ENCODE measurements at regions not wholly inside any gene's neighbourhood (a gene's known extent, or its start where the extent isn't known, plus 50 kb on each side); places are given as distances from the start of the nearest gene placed in this dataset.
A peak's percentile ranks its signal among the peaks of the same experiment; 100 is the strongest.

DNA sequence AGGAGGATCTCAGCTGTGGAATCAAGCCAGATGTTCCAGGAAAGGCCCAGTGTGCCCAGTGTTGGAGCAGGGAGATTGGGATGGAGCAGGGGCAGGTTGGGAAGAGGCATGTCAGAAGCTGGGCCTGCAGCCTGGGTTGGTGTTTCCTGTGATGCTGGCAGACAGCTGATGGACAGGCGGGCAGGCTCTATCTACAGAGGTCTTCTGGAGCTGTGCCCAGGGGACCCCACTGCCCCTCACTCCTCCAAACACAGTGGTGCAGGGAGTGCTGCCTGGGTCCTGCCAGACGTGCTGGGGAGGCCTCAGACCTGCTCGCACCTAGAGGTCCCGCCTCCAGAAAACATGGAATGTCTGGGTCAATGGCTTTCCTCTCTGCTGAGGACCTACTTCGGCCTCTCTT is 182.9 kb upstream of the TCERG1L start:
- Histone ChIP-seq H3K27me3 (ENCODE audit: insufficient read depth, low read length) (no peaks in the 10 kb centered on the region), H3K79me1 (ENCODE audit: insufficient read depth, low read depth, low read length, poor library complexity, severe bottlenecking) (no peaks in the 10 kb centered on the region), H4K20me1 (ENCODE audit: control insufficient read depth, insufficient read depth, insufficient read length) (no peaks in the 10 kb centered on the region), H4K5ac (ENCODE audit: insufficient read length, low read depth, low read length) (no peak overlapping the region), H3K4me2 (ENCODE audit: insufficient read depth, insufficient read length, low read length) (no peak overlapping the region), H2BK20ac (ENCODE audit: low read depth, low read length, poor library complexity, severe bottlenecking) (no peak overlapping the region), H3K9me3 (ENCODE audit: control insufficient read depth, low read depth, low read length) (no peaks in the 10 kb centered on the region), H4K8ac (replicated peaks; ENCODE audit: insufficient read length, low read depth, low read length) (no peak overlapping the region), H3K79me2 (ENCODE audit: insufficient read depth, low read length) (no peaks in the 10 kb centered on the region), H2BK120ac (ENCODE audit: low read depth, low read length, poor library complexity, severe bottlenecking) (no peak overlapping the region), H4K91ac (ENCODE audit: insufficient read length, low read depth, low read length) (no peak overlapping the region), H2BK15ac (ENCODE audit: low read depth, low read length) (no peak overlapping the region), H3K18ac (ENCODE audit: insufficient read length, low read depth, low read length) (no peak overlapping the region), H2BK12ac (ENCODE audit: insufficient read length, low read depth, low read length) (no peak overlapping the region), H3K27ac (ENCODE audit: insufficient read length, low read depth, low read length) (no peak overlapping the region), H3K4me1 (ENCODE audit: insufficient read depth, low read length) (no peaks in the 10 kb centered on the region), H3T11ph (ENCODE audit: low read length) (no peak overlapping the region), H2AK5ac (ENCODE audit: insufficient read length, low read length) (no peak overlapping the region), H3K56ac (ENCODE audit: insufficient read length, low read depth, low read length) (no peak overlapping the region), H3K23ac (ENCODE audit: insufficient read length, low read depth, low read length) (no peak overlapping the region), H3K4ac (ENCODE audit: low read depth, low read length) (no peak overlapping the region), H3K14ac (ENCODE audit: insufficient read depth, low read length) (no peak overlapping the region), H3K9ac (ENCODE audit: extremely low read depth, insufficient read length, low read length) (no peak overlapping the region), H3K23me2 (ENCODE audit: insufficient read length, low read depth, low read length, poor library complexity, severe bottlenecking) (no peaks in the 10 kb centered on the region), H2AFZ (ENCODE audit: low read length) (no peak overlapping the region), H2BK5ac (ENCODE audit: insufficient read length, low read length) (no peak overlapping the region)
- Mint-ChIP-seq H3K4me1 (no peaks in the 10 kb centered on the region), H3K4me3 (no peak overlapping the region), H3K9me3 (no peaks in the 10 kb centered on the region), H3K27ac (peak overlapping the region in 1 of 3 experiments; percentile 23; a peak in 1 of 7 replicates), H3K27me3 (ENCODE audit: low read depth) (no peaks in the 10 kb centered on the region; the same call in 1 of the 2 replicates), H3K36me3 (ENCODE audit: insufficient read depth in 1 of 3, low read depth in 3 of 3) (no peaks in the 10 kb centered on the region; a peak in 2 of 7 replicates)
- DNase-seq = no peak
- TF ChIP-seq, protein P1, sequence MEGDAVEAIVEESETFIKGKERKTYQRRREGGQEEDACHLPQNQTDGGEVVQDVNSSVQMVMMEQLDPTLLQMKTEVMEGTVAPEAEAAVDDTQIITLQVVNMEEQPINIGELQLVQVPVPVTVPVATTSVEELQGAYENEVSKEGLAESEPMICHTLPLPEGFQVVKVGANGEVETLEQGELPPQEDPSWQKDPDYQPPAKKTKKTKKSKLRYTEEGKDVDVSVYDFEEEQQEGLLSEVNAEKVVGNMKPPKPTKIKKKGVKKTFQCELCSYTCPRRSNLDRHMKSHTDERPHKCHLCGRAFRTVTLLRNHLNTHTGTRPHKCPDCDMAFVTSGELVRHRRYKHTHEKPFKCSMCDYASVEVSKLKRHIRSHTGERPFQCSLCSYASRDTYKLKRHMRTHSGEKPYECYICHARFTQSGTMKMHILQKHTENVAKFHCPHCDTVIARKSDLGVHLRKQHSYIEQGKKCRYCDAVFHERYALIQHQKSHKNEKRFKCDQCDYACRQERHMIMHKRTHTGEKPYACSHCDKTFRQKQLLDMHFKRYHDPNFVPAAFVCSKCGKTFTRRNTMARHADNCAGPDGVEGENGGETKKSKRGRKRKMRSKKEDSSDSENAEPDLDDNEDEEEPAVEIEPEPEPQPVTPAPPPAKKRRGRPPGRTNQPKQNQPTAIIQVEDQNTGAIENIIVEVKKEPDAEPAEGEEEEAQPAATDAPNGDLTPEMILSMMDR (conservative IDR thresholded peaks at IDR 0.05) = no peak
- WGBS (ENCODE audit: extremely low coverage, insufficient read length, low lambda C conversion rate) = no CpG with 5 or more reads among the region's 5 CpGs
